Panc1 (cell line): ENCODE measurements at regions not wholly inside any gene's neighbourhood (a gene's known extent, or its start where the extent isn't known, plus 50 kb on each side); places are given as distances from the start of the nearest gene placed in this dataset.

ENCODE experiments used
- CTCF ChIP-seq: fragments of 450-650 bp; IDR thresholded peaks from 2 replicates; pipeline ENCODE4 v1.5.1; 2017; ENCODE audit warnings: mild to moderate bottlenecking
- POLR2AphosphoS5 ChIP-seq: IDR thresholded peaks from 2 replicates; pipeline ENCODE4 v1.6.1; 2012; ENCODE audit warnings: mild to moderate bottlenecking, low read depth, low read length, moderate library complexity
- REST ChIP-seq, 2 experiments: IDR thresholded peaks; 2 replicates each; pipeline ENCODE4 v1.6.1; 2011 to 2012; ENCODE audit warnings: low read depth in 2 of 2, control low read depth in 1 of 2, low read length in 1 of 2, mild to moderate bottlenecking in 1 of 2, moderate library complexity in 1 of 2; ENCODE audit not compliant: insufficient read depth in 1 of 2
- SIN3A ChIP-seq: IDR thresholded peaks from 2 replicates; pipeline ENCODE4 v1.6.1; 2012; ENCODE audit warnings: low read depth, mild to moderate bottlenecking, low read length, moderate library complexity, borderline replicate concordance; ENCODE audit not compliant: insufficient read depth
- TCF7L2 ChIP-seq: IDR thresholded peaks from 2 replicates; pipeline ENCODE4 v1.6.1; 2011; ENCODE audit warnings: mild to moderate bottlenecking, low read depth, low read length, inconsistent platforms

GRCh38 chr4:154984616-154985015 lies 203.5 kb downstream of the RBM46 start:
- TF ChIP-seq CTCF (no peak), POLR2AphosphoS5 (no peak), REST (IDR thresholded peaks at IDR 0.05; ENCODE audit: insufficient read depth in 1 of 2, low read depth in 2 of 2, low read length in 1 of 2) (no peak), TCF7L2 (no peak), SIN3A (no peak)
